HEK293 (cell line): ENCODE measurements at regions not wholly inside any gene's neighbourhood (a gene's known extent, or its start where the extent isn't known, plus 50 kb on each side); places are given as distances from the start of the nearest gene placed in this dataset.

Source experiments
- GLI2 ChIP-seq: fragments of 450-650 bp; formaldehyde crosslinking; IDR thresholded peaks from 2 replicates; pipeline ENCODE4; 2017; ENCODE audit warnings: missing biosample characterization, missing genetic modification characterization, low read depth, borderline replicate concordance
- GLI4 ChIP-seq: fragments of 450-650 bp; formaldehyde crosslinking; IDR thresholded peaks from 2 replicates; pipeline ENCODE4 v1.5.1; 2016; ENCODE audit warnings: missing biosample characterization, missing genetic modification characterization
- HOXC10 ChIP-seq: sonication (generic); formaldehyde crosslinking; IDR thresholded peaks from 2 replicates; pipeline ENCODE4 v1.8.1; 2023; ENCODE audit warnings: mild to moderate bottlenecking, missing genetic modification reagents
- KLF10 ChIP-seq: fragments of 450-650 bp; IDR thresholded peaks from 2 replicates; pipeline ENCODE4 v1.5.1; 2018; ENCODE audit warnings: missing biosample characterization, mild to moderate bottlenecking, missing genetic modification characterization
- KLF8 ChIP-seq: fragments of 450-650 bp; formaldehyde crosslinking; IDR thresholded peaks from 2 replicates; pipeline ENCODE4 v1.5.1; 2016; ENCODE audit warnings: missing biosample characterization, missing genetic modification characterization
- MYNN ChIP-seq: fragments of 450-650 bp; formaldehyde crosslinking; IDR thresholded peaks from 2 replicates; pipeline ENCODE4 v1.5.1; 2016; ENCODE audit warnings: missing biosample characterization, missing genetic modification characterization, borderline replicate concordance
- SCRT1 ChIP-seq: fragments of 450-650 bp; formaldehyde crosslinking; IDR thresholded peaks from 2 replicates; pipeline ENCODE4 v1.5.1; 2016; ENCODE audit warnings: missing biosample characterization, missing genetic modification characterization, borderline replicate concordance
- SP7 ChIP-seq: fragments of 450-650 bp; formaldehyde crosslinking; IDR thresholded peaks from 2 replicates; pipeline ENCODE4 v1.5.1; 2016; ENCODE audit warnings: missing biosample characterization, missing genetic modification characterization
- ZBTB17 ChIP-seq: fragments of 450-650 bp; formaldehyde crosslinking; IDR thresholded peaks from 2 replicates; pipeline ENCODE4 v1.5.1; 2016; ENCODE audit warnings: missing biosample characterization, missing genetic modification characterization
- ZFHX2 ChIP-seq: fragments of 450-650 bp; formaldehyde crosslinking; conservative IDR thresholded peaks from 2 replicates; pipeline ENCODE4 v1.5.1; 2016; ENCODE audit warnings: missing biosample characterization, missing genetic modification characterization
- ZFP3 ChIP-seq: fragments of 450-650 bp; formaldehyde crosslinking; IDR thresholded peaks from 2 replicates; pipeline ENCODE4 v1.5.1; 2016; ENCODE audit warnings: low read depth, missing biosample characterization, missing genetic modification characterization
- ZFP69B ChIP-seq: fragments of 450-650 bp; formaldehyde crosslinking; IDR thresholded peaks from 2 replicates; pipeline ENCODE4 v1.5.1; 2016; ENCODE audit warnings: missing biosample characterization, missing genetic modification characterization
- ZNF10 ChIP-seq: fragments of 450-650 bp; formaldehyde crosslinking; IDR thresholded peaks from 2 replicates; pipeline ENCODE4 v1.5.1; 2017; ENCODE audit warnings: missing biosample characterization, missing genetic modification characterization
- ZNF132 ChIP-seq: fragments of 450-650 bp; formaldehyde crosslinking; IDR thresholded peaks from 2 replicates; pipeline ENCODE4 v1.5.1; 2017; ENCODE audit warnings: missing biosample characterization, missing genetic modification characterization, borderline replicate concordance
- ZNF138 ChIP-seq: fragments of 450-650 bp; formaldehyde crosslinking; IDR thresholded peaks from 2 replicates; pipeline ENCODE4 v1.5.1; 2016; ENCODE audit warnings: missing biosample characterization, missing genetic modification characterization, borderline replicate concordance
- ZNF157 ChIP-seq: fragments of 450-650 bp; formaldehyde crosslinking; IDR thresholded peaks from 2 replicates; pipeline ENCODE4 v1.5.1; 2016; ENCODE audit warnings: missing biosample characterization, missing genetic modification characterization
- ZNF221 ChIP-seq: fragments of 450-650 bp; formaldehyde crosslinking; IDR thresholded peaks from 2 replicates; pipeline ENCODE4 v1.5.1; 2017; ENCODE audit warnings: missing biosample characterization, missing genetic modification characterization, borderline replicate concordance
- ZNF223 ChIP-seq: fragments of 450-650 bp; formaldehyde crosslinking; IDR thresholded peaks from 2 replicates; pipeline ENCODE4 v1.5.1; 2016; ENCODE audit warnings: missing biosample characterization, missing genetic modification characterization
- ZNF311 ChIP-seq: fragments of 450-650 bp; formaldehyde crosslinking; IDR thresholded peaks from 2 replicates; pipeline ENCODE4 v1.5.1; 2017; ENCODE audit warnings: missing biosample characterization, missing genetic modification characterization, borderline replicate concordance
- ZNF354C ChIP-seq: fragments of 450-650 bp; formaldehyde crosslinking; IDR thresholded peaks from 2 replicates; pipeline ENCODE4 v1.5.1; 2016; ENCODE audit warnings: missing biosample characterization, missing genetic modification characterization, low read depth, borderline replicate concordance
- ZNF391 ChIP-seq: fragments of 450-650 bp; formaldehyde crosslinking; IDR thresholded peaks from 2 replicates; pipeline ENCODE4 v1.5.1; 2016; ENCODE audit warnings: low read depth, missing biosample characterization, missing genetic modification characterization, borderline replicate concordance
- ZNF416 ChIP-seq: fragments of 450-650 bp; formaldehyde crosslinking; IDR thresholded peaks from 2 replicates; pipeline ENCODE4 v1.5.1; 2016; ENCODE audit warnings: missing biosample characterization, missing genetic modification characterization
- ZNF501 ChIP-seq: fragments of 450-650 bp; formaldehyde crosslinking; IDR thresholded peaks from 2 replicates; pipeline ENCODE4 v1.5.1; 2016; ENCODE audit warnings: missing biosample characterization, missing genetic modification characterization
- ZNF530 ChIP-seq: fragments of 450-650 bp; formaldehyde crosslinking; IDR thresholded peaks from 2 replicates; pipeline ENCODE4 v1.5.1; 2016; ENCODE audit warnings: low read depth, missing biosample characterization, missing genetic modification characterization
- ZNF549 ChIP-seq: fragments of 450-650 bp; IDR thresholded peaks from 2 replicates; pipeline ENCODE4 v1.5.1; 2018; ENCODE audit warnings: missing biosample characterization, missing genetic modification characterization, mild to moderate bottlenecking, inconsistent platforms, moderate library complexity
- ZSCAN16 ChIP-seq: fragments of 450-650 bp; formaldehyde crosslinking; IDR thresholded peaks from 2 replicates; pipeline ENCODE4 v1.5.1; 2016; ENCODE audit warnings: missing biosample characterization, missing genetic modification characterization
- ZXDB ChIP-seq: fragments of 450-650 bp; formaldehyde crosslinking; IDR thresholded peaks from 2 replicates; pipeline ENCODE4 v1.5.1; 2016; ENCODE audit warnings: missing biosample characterization, missing genetic modification characterization
- TF ChIP-seq, protein P1 (sequence below): fragments of 450-650 bp; formaldehyde crosslinking; conservative IDR thresholded peaks from 2 replicates; pipeline ENCODE4 v1.5.1; 2016; ENCODE audit warnings: low read depth, missing biosample characterization, missing genetic modification characterization
- TF ChIP-seq, protein P2 (sequence below): fragments of 450-650 bp; formaldehyde crosslinking; IDR thresholded peaks from 2 replicates; pipeline ENCODE4 v1.5.1; 2017; ENCODE audit warnings: missing biosample characterization, missing genetic modification characterization
- TF ChIP-seq, protein P3 (sequence below): fragments of 450-650 bp; formaldehyde crosslinking; IDR thresholded peaks from 2 replicates; pipeline ENCODE4 v1.5.1; 2016; ENCODE audit warnings: missing biosample characterization, missing genetic modification characterization
- TF ChIP-seq, protein P4 (sequence below): fragments of 450-650 bp; formaldehyde crosslinking; IDR thresholded peaks from 2 replicates; pipeline ENCODE4 v1.5.1; 2016; ENCODE audit warnings: missing biosample characterization, missing genetic modification characterization

DNA sequence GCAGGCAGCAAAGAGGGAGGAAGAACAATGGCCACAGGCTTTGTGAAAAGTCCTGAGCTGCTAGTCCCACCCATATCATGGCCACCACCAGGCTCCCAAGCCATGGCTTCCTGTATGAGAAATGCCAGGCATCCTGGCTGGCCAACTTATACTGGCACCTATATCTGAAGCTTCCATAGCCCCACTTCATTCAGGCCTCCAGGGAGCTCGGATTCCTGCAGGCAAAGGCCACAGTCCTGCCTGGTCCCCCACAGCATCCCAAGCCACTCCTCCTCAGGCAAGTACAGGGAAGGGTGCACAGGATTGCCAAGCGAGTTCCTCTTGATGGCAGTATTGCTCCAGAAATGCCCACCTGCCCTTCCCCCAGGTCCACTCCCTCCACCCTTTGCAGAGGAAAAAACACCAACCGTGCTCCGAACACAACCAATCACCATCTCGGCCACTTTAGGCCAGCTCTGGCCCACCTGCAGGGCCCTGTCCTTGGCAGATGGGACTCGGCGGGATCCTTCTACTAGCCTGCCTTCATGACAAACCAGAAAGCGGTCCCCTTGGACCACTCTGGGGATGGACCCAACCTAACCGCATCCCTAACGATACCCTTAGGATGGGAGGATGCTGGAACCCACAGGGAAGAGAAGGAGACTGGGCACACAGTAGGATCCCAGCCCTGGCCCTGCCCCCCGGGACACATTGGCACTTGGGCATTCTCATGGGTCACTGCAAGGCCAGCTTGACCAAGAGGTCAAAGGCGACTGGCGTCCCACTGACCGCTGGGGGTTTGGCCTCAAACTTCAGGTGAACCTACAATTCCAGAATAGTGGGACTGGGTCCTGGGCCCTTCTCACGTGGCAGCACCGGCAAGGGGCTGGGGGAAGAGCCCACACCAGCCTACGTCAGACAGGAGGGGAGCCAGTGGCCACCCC lies 220.4 kb upstream of the AGTR2 start (continued):
- TF ChIP-seq ZNF132 (no peak), ZBTB17 (tag by site-specific recombination) (peak; percentile 65), KLF8 (tag by site-specific recombination) (peak; percentile 76; the same call in 1 of the 2 replicates), GLI4 (tag by site-specific recombination) (no peak), ZNF354C (no peak), ZNF10 (tag by site-specific recombination) (no peak), ZFHX2 (tag by site-specific recombination) (no peak), SP7 (no peak), ZNF157 (no peak), HOXC10 (no peak), ZNF530 (tag by site-specific recombination) (no peak), ZNF501 (tag by site-specific recombination) (no peak), ZFP69B (tag by site-specific recombination) (peak; percentile 75), ZSCAN16 (no peak), ZNF138 (tag by site-specific recombination) (no peak), ZNF416 (tag by site-specific recombination) (no peak), ZFP3 (tag by site-specific recombination) (no peak), ZNF391 (tag by site-specific recombination) (no peak), GLI2 (no peak), ZNF311 (tag by site-specific recombination) (no peak), KLF10 (tag by site-specific recombination) (peak; percentile 79), ZNF223 (tag by site-specific recombination) (peak; percentile 80), MYNN (tag by site-specific recombination) (no peak), SCRT1 (tag by site-specific recombination) (peak; percentile 23; the same call in 1 of the 2 replicates), ZXDB (tag by site-specific recombination) (peak; percentile 85; the same call in 1 of the 2 replicates), ZNF549 (tag by site-specific recombination) (no peak), ZNF221 (tag by site-specific recombination) (no peak)
- TF ChIP-seq, protein P1, sequence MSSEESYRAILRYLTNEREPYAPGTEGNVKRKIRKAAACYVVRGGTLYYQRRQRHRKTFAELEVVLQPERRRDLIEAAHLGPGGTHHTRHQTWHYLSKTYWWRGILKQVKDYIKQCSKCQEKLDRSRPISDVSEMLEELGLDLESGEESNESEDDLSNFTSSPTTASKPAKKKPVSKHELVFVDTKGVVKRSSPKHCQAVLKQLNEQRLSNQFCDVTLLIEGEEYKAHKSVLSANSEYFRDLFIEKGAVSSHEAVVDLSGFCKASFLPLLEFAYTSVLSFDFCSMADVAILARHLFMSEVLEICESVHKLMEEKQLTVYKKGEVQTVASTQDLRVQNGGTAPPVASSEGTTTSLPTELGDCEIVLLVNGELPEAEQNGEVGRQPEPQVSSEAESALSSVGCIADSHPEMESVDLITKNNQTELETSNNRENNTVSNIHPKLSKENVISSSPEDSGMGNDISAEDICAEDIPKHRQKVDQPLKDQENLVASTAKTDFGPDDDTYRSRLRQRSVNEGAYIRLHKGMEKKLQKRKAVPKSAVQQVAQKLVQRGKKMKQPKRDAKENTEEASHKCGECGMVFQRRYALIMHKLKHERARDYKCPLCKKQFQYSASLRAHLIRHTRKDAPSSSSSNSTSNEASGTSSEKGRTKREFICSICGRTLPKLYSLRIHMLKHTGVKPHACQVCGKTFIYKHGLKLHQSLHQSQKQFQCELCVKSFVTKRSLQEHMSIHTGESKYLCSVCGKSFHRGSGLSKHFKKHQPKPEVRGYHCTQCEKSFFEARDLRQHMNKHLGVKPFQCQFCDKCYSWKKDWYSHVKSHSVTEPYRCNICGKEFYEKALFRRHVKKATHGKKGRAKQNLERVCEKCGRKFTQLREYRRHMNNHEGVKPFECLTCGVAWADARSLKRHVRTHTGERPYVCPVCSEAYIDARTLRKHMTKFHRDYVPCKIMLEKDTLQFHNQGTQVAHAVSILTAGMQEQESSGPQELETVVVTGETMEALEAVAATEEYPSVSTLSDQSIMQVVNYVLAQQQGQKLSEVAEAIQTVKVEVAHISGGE (tag by site-specific recombination) = peak; percentile 39; the same call in 1 of the 2 replicates
- TF ChIP-seq, protein P2, sequence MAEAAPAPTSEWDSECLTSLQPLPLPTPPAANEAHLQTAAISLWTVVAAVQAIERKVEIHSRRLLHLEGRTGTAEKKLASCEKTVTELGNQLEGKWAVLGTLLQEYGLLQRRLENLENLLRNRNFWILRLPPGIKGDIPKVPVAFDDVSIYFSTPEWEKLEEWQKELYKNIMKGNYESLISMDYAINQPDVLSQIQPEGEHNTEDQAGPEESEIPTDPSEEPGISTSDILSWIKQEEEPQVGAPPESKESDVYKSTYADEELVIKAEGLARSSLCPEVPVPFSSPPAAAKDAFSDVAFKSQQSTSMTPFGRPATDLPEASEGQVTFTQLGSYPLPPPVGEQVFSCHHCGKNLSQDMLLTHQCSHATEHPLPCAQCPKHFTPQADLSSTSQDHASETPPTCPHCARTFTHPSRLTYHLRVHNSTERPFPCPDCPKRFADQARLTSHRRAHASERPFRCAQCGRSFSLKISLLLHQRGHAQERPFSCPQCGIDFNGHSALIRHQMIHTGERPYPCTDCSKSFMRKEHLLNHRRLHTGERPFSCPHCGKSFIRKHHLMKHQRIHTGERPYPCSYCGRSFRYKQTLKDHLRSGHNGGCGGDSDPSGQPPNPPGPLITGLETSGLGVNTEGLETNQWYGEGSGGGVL (tag by site-specific recombination) = no peak
- TF ChIP-seq, protein P3, sequence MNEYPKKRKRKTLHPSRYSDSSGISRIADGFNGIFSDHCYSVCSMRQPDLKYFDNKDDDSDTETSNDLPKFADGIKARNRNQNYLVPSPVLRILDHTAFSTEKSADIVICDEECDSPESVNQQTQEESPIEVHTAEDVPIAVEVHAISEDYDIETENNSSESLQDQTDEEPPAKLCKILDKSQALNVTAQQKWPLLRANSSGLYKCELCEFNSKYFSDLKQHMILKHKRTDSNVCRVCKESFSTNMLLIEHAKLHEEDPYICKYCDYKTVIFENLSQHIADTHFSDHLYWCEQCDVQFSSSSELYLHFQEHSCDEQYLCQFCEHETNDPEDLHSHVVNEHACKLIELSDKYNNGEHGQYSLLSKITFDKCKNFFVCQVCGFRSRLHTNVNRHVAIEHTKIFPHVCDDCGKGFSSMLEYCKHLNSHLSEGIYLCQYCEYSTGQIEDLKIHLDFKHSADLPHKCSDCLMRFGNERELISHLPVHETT (tag by site-specific recombination) = peak; percentile 70; the same call in 1 of the 2 replicates
- TF ChIP-seq, protein P4, sequence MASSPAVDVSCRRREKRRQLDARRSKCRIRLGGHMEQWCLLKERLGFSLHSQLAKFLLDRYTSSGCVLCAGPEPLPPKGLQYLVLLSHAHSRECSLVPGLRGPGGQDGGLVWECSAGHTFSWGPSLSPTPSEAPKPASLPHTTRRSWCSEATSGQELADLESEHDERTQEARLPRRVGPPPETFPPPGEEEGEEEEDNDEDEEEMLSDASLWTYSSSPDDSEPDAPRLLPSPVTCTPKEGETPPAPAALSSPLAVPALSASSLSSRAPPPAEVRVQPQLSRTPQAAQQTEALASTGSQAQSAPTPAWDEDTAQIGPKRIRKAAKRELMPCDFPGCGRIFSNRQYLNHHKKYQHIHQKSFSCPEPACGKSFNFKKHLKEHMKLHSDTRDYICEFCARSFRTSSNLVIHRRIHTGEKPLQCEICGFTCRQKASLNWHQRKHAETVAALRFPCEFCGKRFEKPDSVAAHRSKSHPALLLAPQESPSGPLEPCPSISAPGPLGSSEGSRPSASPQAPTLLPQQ = peak; percentile 85
- TF ChIP-seq, all 188 proteins: peak for 43
